22Rv1 (cell line): ENCODE measurements at regions not wholly inside any gene's neighbourhood (a gene's known extent, or its start where the extent isn't known, plus 50 kb on each side); places are given as distances from the start of the nearest gene placed in this dataset.

ENCODE experiments used
- CTCF ChIP-seq: fragments of 450-650 bp; IDR thresholded peaks from 2 replicates; pipeline ENCODE4 v1.5.1; 2017; ENCODE audit warnings: mild to moderate bottlenecking
- ZFX ChIP-seq: fragments of 450-650 bp; IDR thresholded peaks from 2 replicates; pipeline ENCODE4 v1.6.1; 2017; ENCODE audit warnings: antibody characterized with exemption, borderline replicate concordance

DNA sequence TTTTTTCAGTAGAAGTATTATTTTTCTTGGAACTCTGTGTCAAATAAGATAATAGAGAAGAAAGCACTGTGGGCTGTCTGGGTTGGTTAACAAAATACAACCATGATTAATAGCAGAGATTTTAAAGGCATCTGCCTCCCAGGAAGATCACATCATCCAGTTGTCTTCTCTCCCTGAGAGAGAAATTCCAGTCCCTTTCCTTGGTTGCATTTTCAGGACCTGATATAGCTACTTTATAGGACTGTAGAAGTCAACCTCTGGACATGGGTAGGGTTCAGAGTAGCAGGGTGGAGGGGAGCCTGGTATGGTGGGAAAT lies 309.9 kb upstream of the IGFBP3 start:
- no peak for TF ChIP-seq CTCF
- no peak for TF ChIP-seq ZFX
